ENCODE measurements at regions not wholly inside any gene's neighbourhood (a gene's known extent, or its start where the extent isn't known, plus 50 kb on each side); places are given as distances from the start of the nearest gene placed in this dataset.

- Mint-ChIP-seq H3K4me1 (ENCODE audit: low read depth) (no peaks in the 10 kb centered on the region), H3K9me3 (ENCODE audit: insufficient read depth) (peaks cover 6% of the 10 kb centered on the region), H3K27ac (no peak overlapping the region), H3K27me3 (ENCODE audit: low read depth) (no peaks in the 10 kb centered on the region), H3K4me3 (no peak overlapping the region), H3K36me3 (ENCODE audit: low read depth) (no peaks in the 10 kb centered on the region)
- DNase-seq (no peak), ATAC-seq (no peak)
- CTCF ChIA-PET, result no interaction called here
- POLR2A ChIA-PET, result no interaction called here
These were observed 284.1 kb downstream of the ANTXR2 start for GRCh38 chr4:79788884-79789283.

DNA sequence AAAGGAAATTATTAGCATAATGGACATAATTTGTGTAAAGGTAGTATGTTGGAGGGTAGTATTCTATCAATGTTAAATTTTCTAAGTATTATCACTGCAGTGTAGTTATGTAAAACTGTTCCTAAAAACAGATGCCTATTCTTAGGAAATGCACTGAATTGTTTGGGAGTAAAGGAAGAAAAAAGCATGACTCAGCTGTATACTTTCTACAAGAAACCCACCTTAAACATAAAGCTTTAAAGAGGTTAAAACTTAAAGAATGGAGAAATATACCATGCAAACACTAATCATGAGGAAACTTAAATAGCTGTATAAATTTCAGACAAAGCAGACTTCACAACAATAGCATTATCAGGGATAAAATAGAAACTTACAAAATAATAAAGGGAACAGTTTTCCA is 292.9 kb downstream of the ANTXR2 start:
- ChIA-PET POLR2A (no interaction called here), CTCF (no interaction called here)
- no peak for DNase-seq
- H3K4me3 Mint-ChIP-seq, result no peak overlapping the region
- no peaks in the 10 kb centered on the region for H3K27me3 Mint-ChIP-seq (ENCODE audit: low read depth)
- ATAC-seq, result no peak
- H3K36me3 Mint-ChIP-seq (ENCODE audit: low read depth), result no peaks in the 10 kb centered on the region
- H3K4me1 Mint-ChIP-seq (ENCODE audit: low read depth), result no peaks in the 10 kb centered on the region
- H3K9me3 Mint-ChIP-seq (ENCODE audit: insufficient read depth), result peaks cover 2% of the 10 kb centered on the region
- H3K27ac Mint-ChIP-seq, result no peak overlapping the region

DNA sequence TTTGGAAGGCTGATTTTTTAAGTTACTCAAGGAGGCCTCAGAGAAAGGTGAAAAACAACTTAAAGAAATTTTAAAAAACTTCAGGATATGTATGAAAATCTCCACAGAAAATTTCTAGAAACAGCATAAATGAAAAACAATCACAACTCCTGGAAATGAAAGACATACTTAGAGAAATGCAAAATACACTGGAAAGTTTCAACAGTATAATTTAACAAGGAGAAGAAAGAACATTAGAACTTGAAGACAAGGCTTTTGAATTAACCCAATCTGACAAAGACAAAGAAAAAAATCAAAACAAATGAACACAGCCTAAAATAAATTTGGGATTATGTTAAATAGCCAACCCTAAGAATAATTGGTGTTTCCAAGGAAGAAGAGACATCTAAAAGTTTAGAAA is 300.5 kb downstream of the ANTXR2 start:
- Mint-ChIP-seq H3K9me3 (ENCODE audit: insufficient read depth) (peaks cover 4% of the 10 kb centered on the region), H3K4me1 (ENCODE audit: low read depth) (no peaks in the 10 kb centered on the region), H3K36me3 (ENCODE audit: low read depth) (no peaks in the 10 kb centered on the region), H3K27me3 (ENCODE audit: low read depth) (no peaks in the 10 kb centered on the region), H3K27ac (no peak overlapping the region), H3K4me3 (no peak overlapping the region)
- ATAC-seq (no peak), DNase-seq (no peak)
- POLR2A ChIA-PET, result no interaction called here
- CTCF ChIA-PET, result no interaction called here

DNA sequence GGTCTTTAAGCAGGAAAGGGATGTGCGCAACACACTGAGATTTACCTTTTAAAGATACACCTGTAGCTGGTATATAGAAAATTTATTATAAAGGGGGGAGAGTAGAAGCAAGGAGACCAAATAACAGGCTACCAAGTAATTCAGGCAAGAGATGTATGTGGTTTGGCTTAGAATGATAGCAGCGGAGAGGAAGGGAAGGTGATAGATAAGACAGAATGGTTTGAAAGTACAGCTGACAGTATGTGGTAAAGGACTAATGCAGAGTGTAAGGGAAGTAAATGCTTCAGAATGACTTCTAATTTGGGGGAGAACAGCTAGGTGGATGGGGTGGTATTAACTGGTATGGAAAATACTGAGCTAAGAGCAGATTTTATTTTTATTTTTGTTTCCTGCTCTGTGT is 308.9 kb downstream of the ANTXR2 start:
- ATAC-seq, result no peak
- CTCF ChIA-PET, result no interaction called here

DNA sequence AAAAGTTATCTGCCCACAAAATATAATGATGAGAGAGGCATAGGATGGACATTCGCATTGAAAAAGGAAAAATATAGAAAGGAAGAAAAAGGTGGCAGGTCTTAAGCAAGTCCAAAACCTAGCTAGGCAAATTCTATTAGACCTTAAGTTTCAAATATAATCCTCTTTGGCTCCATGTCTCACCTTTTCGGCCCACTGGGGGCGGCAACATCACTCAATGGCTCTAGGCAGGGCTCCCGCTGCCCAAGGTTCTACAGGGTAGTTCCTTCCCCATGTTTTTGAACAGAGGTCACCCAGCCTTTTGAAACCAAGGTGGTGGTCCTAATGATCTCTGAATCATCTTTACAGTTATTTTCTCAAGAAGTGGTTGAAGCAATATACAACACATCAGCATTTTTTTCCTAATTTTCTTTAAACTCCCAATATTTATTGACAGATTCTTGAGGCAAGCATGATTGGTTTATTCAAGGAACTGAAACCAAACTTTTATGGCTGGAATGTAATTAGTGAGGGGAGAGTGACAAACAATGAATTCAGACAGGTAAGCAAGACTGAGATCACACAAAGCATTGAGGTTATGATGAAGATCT is 309.4 kb downstream of the ANTXR2 start:
- Mint-ChIP-seq H3K9me3 (ENCODE audit: insufficient read depth) (no peaks in the 10 kb centered on the region), H3K27ac (no peak overlapping the region), H3K27me3 (ENCODE audit: low read depth) (no peaks in the 10 kb centered on the region), H3K4me1 (ENCODE audit: low read depth) (no peaks in the 10 kb centered on the region), H3K4me3 (no peak overlapping the region), H3K36me3 (ENCODE audit: low read depth) (no peaks in the 10 kb centered on the region)
- ATAC-seq (no peak), DNase-seq (no peak)
- ChIA-PET CTCF (no interaction called here), POLR2A (no interaction called here)

More for the DNA sequence above, 308.9 kb downstream of the ANTXR2 start:
- POLR2A ChIA-PET, result no interaction called here
- Mint-ChIP-seq H3K36me3 (ENCODE audit: low read depth) (no peaks in the 10 kb centered on the region), H3K27ac (no peak overlapping the region), H3K9me3 (ENCODE audit: insufficient read depth) (no peaks in the 10 kb centered on the region), H3K4me1 (ENCODE audit: low read depth) (no peaks in the 10 kb centered on the region), H3K27me3 (ENCODE audit: low read depth) (no peaks in the 10 kb centered on the region), H3K4me3 (no peak overlapping the region)
- no peak for DNase-seq

DNA sequence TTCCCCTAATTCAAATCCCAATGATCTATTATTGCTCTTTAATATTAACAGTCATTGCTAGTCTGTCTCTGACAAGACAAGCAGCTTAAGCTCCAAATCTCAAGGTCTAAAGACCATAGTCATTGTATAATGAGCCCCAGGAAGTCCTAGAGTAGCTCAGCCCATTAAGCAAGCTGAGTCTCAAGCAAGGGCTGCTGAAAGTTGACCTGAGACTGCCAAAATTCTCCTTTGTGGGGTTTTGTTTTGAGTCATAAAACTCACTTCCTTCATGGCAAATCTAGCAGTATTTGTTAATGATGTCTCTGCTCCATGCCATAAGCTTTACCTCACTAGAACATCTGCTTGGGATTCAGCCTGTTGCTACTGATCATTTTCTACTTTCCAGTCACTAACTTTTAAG is 313.2 kb downstream of the ANTXR2 start:
- Mint-ChIP-seq H3K4me3 (no peak overlapping the region), H3K36me3 (ENCODE audit: low read depth) (no peaks in the 10 kb centered on the region), H3K9me3 (ENCODE audit: insufficient read depth) (no peaks in the 10 kb centered on the region), H3K4me1 (ENCODE audit: low read depth) (no peaks in the 10 kb centered on the region), H3K27me3 (ENCODE audit: low read depth) (no peaks in the 10 kb centered on the region), H3K27ac (no peak overlapping the region)
- ATAC-seq, result no peak
- ChIA-PET POLR2A (no interaction called here), CTCF (no interaction called here)
- DNase-seq, result no peak

DNA sequence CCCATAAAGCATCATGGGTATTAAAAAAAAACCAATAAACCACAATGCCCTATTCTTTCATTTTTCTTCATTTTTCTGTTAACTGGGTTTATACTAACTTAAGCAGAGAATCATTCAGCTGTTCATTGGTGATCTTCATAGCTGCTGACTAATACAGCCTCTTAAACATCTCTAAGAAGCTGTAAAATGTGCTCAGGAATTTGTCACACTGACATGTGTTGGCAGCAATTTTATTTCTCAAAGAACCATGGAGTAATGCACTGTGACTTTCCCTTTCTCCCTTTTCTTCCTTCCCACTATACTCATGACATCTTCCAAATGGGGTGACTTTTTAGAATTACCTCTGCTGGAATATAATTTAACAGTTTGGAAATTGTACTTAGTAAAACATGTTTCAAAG is 315.4 kb downstream of the ANTXR2 start:
- no peaks in the 10 kb centered on the region for H3K36me3 Mint-ChIP-seq (ENCODE audit: low read depth)
- DNase-seq, result no peak
- no peaks in the 10 kb centered on the region for H3K4me1 Mint-ChIP-seq (ENCODE audit: low read depth)
- H3K27ac Mint-ChIP-seq, result no peak overlapping the region
- POLR2A ChIA-PET, result no interaction called here
- H3K4me3 Mint-ChIP-seq, result no peak overlapping the region
- CTCF ChIA-PET, result no interaction called here
- H3K9me3 Mint-ChIP-seq (ENCODE audit: insufficient read depth), result no peaks in the 10 kb centered on the region
- H3K27me3 Mint-ChIP-seq (ENCODE audit: low read depth), result no peaks in the 10 kb centered on the region
- ATAC-seq, result no peak

DNA sequence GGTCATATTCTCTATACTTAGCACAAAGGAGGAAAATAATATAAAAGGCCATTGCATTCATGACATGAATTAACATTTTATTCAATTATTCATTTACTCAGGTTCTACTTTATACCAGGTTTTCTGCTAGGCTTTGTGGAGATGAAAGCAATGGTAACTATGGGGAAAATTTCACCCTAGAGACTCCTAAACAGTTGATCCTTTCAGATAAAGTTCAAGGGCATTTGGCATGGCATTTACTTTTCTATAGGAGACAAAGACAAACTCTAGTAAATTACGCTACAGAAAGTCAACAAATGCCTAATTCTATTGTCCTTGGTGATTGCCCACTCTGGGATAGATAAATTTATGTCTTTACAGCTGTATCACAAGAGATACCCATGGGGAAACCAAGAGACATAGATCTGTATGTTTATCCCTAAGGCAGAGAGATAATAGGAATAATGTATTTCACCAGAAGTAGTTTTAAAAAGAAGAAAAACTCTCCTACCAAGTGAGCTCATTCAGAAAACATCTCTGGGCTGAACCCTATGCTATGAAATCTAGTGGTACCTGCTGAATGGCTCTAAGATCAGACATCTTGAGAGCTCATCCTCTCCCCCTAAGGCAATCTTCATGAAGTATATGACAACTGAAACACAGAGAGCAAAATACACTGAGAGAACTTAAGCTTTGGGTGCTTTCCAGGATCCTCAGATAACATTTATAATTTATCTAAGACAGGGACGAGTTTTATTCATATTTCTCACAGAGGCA is 316.7 kb downstream of the ANTXR2 start:
- no peaks in the 10 kb centered on the region for H3K27me3 Mint-ChIP-seq (ENCODE audit: low read depth)

GRCh38 chr4:79748835-79749234 is 324.2 kb downstream of the ANTXR2 start:
- H3K27ac Mint-ChIP-seq, result no peak overlapping the region
- DNase-seq (no peak), ATAC-seq (no peak)
- H3K4me1 Mint-ChIP-seq (ENCODE audit: low read depth), result no peaks in the 10 kb centered on the region
- no peak overlapping the region for H3K4me3 Mint-ChIP-seq
- H3K36me3 Mint-ChIP-seq (ENCODE audit: low read depth), result no peaks in the 10 kb centered on the region
- H3K9me3 Mint-ChIP-seq (ENCODE audit: insufficient read depth), result no peaks in the 10 kb centered on the region
- ChIA-PET CTCF (no interaction called here), POLR2A (no interaction called here)
- H3K27me3 Mint-ChIP-seq (ENCODE audit: low read depth), result no peaks in the 10 kb centered on the region

More for the DNA sequence above, 316.7 kb downstream of the ANTXR2 start:
- H3K9me3 Mint-ChIP-seq (ENCODE audit: insufficient read depth), result no peaks in the 10 kb centered on the region
- DNase-seq (no peak), ATAC-seq (no peak)
- H3K4me1 Mint-ChIP-seq (ENCODE audit: low read depth), result no peaks in the 10 kb centered on the region
- POLR2A ChIA-PET, result no interaction called here
- no peaks in the 10 kb centered on the region for H3K36me3 Mint-ChIP-seq (ENCODE audit: low read depth)
- no peak overlapping the region for H3K27ac Mint-ChIP-seq
- CTCF ChIA-PET, result no interaction called here
- no peak overlapping the region for H3K4me3 Mint-ChIP-seq

DNA sequence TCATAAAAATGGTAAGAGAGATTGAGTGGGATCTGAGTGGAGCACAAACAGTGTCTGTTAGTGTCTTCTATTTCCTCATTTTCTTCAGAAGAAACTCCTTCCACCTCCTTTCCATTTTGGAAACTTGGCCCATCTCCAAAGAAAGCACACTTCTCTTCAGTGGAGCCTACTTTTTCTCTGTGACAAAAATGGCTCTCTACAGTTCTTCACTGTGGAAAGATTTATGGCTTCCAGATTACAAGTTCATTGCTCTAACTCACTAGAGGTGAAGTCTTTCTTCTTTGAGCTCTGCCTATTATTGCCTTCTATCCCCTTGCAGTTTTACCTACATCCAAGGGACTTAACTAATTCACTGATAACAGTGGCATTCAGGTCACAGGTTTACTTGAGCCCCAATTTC is 325.8 kb downstream of the ANTXR2 start:
- Mint-ChIP-seq H3K9me3 (ENCODE audit: insufficient read depth) (no peaks in the 10 kb centered on the region), H3K4me3 (no peak overlapping the region), H3K27ac (no peak overlapping the region), H3K36me3 (ENCODE audit: low read depth) (no peaks in the 10 kb centered on the region), H3K27me3 (ENCODE audit: low read depth) (no peaks in the 10 kb centered on the region), H3K4me1 (ENCODE audit: low read depth) (no peaks in the 10 kb centered on the region)
- DNase-seq (no peak), ATAC-seq (no peak)
- POLR2A ChIA-PET, result no interaction called here
- CTCF ChIA-PET, result no interaction called here

GRCh38 chr4:79743014-79743413 is 330.0 kb downstream of the ANTXR2 start:
- Mint-ChIP-seq H3K36me3 (ENCODE audit: low read depth) (no peaks in the 10 kb centered on the region), H3K4me3 (no peak overlapping the region), H3K9me3 (ENCODE audit: insufficient read depth) (no peaks in the 10 kb centered on the region), H3K4me1 (ENCODE audit: low read depth) (no peaks in the 10 kb centered on the region), H3K27ac (no peak overlapping the region), H3K27me3 (ENCODE audit: low read depth) (no peaks in the 10 kb centered on the region)
- no peak for ATAC-seq
- ChIA-PET POLR2A (no interaction called here), CTCF (no interaction called here)
- DNase-seq, result no peak

GRCh38 chr4:79739912-79740311 is 331.9 kb upstream of the GK2 start:
- H3K9me3 Mint-ChIP-seq (ENCODE audit: insufficient read depth), result no peaks in the 10 kb centered on the region
- H3K27me3 Mint-ChIP-seq (ENCODE audit: low read depth), result no peaks in the 10 kb centered on the region
- ChIA-PET CTCF (no interaction called here), POLR2A (no interaction called here)
- no peak overlapping the region for H3K4me3 Mint-ChIP-seq
- H3K27ac Mint-ChIP-seq, result no peak overlapping the region
- DNase-seq (no peak), ATAC-seq (no peak)
- no peaks in the 10 kb centered on the region for H3K4me1 Mint-ChIP-seq (ENCODE audit: low read depth)
- H3K36me3 Mint-ChIP-seq (ENCODE audit: low read depth), result no peaks in the 10 kb centered on the region

GRCh38 chr4:79723507-79723906 is 315.5 kb upstream of the GK2 start:
- H3K9me3 Mint-ChIP-seq (ENCODE audit: insufficient read depth), result no peaks in the 10 kb centered on the region
- no peaks in the 10 kb centered on the region for H3K4me1 Mint-ChIP-seq (ENCODE audit: low read depth)
- H3K27ac Mint-ChIP-seq, result no peak overlapping the region
- no peaks in the 10 kb centered on the region for H3K36me3 Mint-ChIP-seq (ENCODE audit: low read depth)
- DNase-seq (no peak), ATAC-seq (no peak)
- ChIA-PET POLR2A (no interaction called here), CTCF (no interaction called here)
- no peak overlapping the region for H3K4me3 Mint-ChIP-seq
- H3K27me3 Mint-ChIP-seq (ENCODE audit: low read depth), result peaks cover 3% of the 10 kb centered on the region

Data from activated CD8-positive, alpha-beta T cell treated with anti-CD3 and anti-CD28 coated beads, Interleukin-2, amount 10 ng/mL, durations not matched to agents 7 days and 5 days (primary cell).